ENCODE measurements at regions not wholly inside any gene's neighbourhood (a gene's known extent, or its start where the extent isn't known, plus 50 kb on each side); places are given as distances from the start of the nearest gene placed in this dataset.

DNA sequence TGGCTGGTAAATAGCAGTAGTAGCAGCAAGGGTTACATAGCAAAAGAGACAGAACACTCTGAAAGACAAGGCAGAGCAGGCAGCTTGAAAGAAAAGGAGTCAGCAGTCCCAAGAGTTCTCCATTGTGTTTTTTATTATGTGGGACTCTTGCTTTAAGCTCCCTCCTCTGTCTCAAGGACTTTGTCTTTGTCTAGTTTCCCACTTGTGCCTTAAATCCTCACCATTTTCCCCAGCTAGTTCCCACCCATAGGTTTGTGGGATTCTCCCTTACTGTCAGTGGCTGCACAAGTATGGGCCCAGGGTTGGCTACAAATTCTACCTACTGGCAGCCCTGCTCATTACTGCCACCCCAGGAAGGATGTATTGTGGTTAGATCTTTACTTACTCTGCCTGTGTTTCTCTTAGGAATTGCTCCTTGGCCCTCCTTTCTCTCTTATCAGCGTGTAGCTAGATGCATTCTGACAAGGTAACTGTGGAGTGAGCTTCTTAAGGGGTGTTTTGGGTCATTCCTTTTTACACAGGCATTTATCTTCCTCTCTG lies 413.4 kb upstream of the PCDH9 start:
- 41 to 72% methylated on average over 1 of the region's 1 CpG for WGBS, 2 donors
- TF ChIP-seq POLR2A (IDR thresholded peaks at IDR 0.05), result no peak
- TF ChIP-seq, protein P1, sequence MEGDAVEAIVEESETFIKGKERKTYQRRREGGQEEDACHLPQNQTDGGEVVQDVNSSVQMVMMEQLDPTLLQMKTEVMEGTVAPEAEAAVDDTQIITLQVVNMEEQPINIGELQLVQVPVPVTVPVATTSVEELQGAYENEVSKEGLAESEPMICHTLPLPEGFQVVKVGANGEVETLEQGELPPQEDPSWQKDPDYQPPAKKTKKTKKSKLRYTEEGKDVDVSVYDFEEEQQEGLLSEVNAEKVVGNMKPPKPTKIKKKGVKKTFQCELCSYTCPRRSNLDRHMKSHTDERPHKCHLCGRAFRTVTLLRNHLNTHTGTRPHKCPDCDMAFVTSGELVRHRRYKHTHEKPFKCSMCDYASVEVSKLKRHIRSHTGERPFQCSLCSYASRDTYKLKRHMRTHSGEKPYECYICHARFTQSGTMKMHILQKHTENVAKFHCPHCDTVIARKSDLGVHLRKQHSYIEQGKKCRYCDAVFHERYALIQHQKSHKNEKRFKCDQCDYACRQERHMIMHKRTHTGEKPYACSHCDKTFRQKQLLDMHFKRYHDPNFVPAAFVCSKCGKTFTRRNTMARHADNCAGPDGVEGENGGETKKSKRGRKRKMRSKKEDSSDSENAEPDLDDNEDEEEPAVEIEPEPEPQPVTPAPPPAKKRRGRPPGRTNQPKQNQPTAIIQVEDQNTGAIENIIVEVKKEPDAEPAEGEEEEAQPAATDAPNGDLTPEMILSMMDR (IDR thresholded peaks at IDR 0.05), result no peak
- no peak overlapping the region for H3K4me3 ChIP-seq (ENCODE audit: low read depth, poor library complexity, severe bottlenecking)
- DNase-seq (ENCODE audit: low spot score in 2 of 2), result no peak
- intact Hi-C loops (cut with DNase I; ENCODE audit: low total_unique reads), result no loop called here

DNA sequence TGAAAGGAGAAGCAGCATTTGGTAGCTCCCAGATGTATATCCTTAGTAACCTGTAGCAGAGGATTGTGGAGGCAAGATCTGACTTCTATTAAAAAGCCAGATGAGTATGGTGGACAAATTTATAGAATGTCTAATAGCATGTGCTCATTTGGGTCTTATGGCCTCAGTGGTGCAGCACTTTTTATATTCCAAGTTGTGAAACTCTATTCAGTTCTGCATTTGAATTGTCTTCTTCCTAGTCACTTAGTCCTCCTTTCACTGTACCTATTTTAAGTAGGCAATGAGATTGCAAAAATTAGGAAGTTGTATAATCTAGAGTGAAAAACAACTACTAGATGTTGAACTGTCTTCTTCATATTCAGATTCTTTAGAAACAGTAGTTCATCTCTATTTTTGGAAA lies 412.5 kb upstream of the PCDH9 start:
- TF ChIP-seq, protein P1 (IDR thresholded peaks at IDR 0.05), result no peak
- TF ChIP-seq POLR2A (IDR thresholded peaks at IDR 0.05), result no peak
- H3K4me3 ChIP-seq (ENCODE audit: low read depth, poor library complexity, severe bottlenecking), result no peak overlapping the region
- intact Hi-C loops (cut with DNase I; ENCODE audit: low total_unique reads), result no loop called here
- no peak for DNase-seq (ENCODE audit: low spot score in 2 of 2)

DNA sequence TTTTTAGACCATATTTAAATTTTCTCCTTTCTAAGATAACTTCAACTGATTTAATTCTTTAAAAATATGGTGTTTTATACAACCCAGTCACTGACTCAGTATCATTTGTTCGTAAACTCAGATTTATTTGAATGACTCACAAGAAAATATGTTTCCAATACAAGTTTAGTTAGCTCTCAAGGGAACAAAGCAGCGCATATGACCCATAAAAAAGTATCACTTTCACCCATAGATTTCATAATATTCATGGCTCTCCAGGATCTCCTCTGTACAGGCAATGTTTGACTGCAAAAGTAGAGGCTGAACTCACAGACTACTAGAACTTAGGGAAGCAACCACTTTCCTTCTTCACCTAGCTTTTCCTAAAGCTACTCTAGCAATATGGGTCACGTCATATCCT lies 405.6 kb upstream of the PCDH9 start:
- intact Hi-C loops (cut with DNase I; ENCODE audit: low total_unique reads), result no loop called here
- WGBS, 2 donors, result 72 to 78% methylated on average over 3 of the region's 3 CpGs
- TF ChIP-seq, protein P1 (IDR thresholded peaks at IDR 0.05), result no peak
- TF ChIP-seq POLR2A (IDR thresholded peaks at IDR 0.05), result no peak
- no peak overlapping the region for H3K4me3 ChIP-seq (ENCODE audit: low read depth, poor library complexity, severe bottlenecking)
- DNase-seq (ENCODE audit: low spot score in 2 of 2), result no peak

DNA sequence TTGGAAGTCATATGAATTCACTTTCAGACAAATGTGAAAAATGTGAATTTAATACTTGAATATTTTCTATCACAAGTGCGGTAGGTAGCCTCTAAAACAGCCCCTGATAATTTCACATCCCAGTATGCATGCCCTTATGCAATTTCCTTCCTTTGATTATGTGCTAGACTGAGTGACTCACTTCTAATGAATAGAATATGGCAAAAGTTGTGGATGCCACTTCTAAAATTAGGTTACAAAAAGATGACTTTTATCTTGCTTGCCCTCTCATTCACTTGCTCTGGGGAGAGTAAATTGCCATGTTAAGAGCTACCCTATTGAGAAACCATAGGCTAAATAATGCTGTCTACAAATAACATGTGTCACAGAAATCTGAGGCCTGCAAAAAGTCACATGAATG lies 402.5 kb upstream of the PCDH9 start:
- TF ChIP-seq, protein P1 (IDR thresholded peaks at IDR 0.05), result no peak
- TF ChIP-seq POLR2A (IDR thresholded peaks at IDR 0.05), result no peak
- 52 to 60% methylated on average over 1 of the region's 1 CpG for WGBS, 2 donors
- no peak for DNase-seq (ENCODE audit: low spot score in 2 of 2)
- H3K4me3 ChIP-seq (ENCODE audit: low read depth, poor library complexity, severe bottlenecking), result no peak overlapping the region
- intact Hi-C loops (cut with DNase I; ENCODE audit: low total_unique reads), result no loop called here

DNA sequence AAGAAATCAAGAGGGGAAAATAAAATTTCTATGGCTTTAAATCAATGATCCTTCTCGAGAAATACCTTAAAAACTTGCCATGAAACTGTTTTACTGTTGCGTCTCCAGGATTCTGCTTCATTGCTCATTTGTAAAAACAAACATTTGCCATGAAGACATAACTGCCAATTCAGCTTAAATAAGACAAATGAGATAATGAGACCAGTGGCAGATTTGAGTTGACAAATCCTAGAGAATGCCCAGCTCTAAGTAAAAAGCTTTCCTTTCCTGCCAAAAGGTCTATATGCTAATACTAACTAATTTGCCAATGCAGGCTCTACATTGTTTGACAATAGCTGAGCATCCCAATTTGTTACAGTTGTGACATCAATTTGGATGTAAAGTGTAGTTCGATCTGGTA lies 400.5 kb upstream of the PCDH9 start:
- no peak for TF ChIP-seq POLR2A (IDR thresholded peaks at IDR 0.05)
- TF ChIP-seq, protein P1 (IDR thresholded peaks at IDR 0.05), result no peak
- WGBS, 2 donors, result 81 to 83% methylated on average over 3 of the region's 3 CpGs
- no peak for DNase-seq (ENCODE audit: low spot score in 2 of 2)
- no peak overlapping the region for H3K4me3 ChIP-seq (ENCODE audit: low read depth, poor library complexity, severe bottlenecking)
- intact Hi-C loops (cut with DNase I; ENCODE audit: low total_unique reads), result no loop called here

DNA sequence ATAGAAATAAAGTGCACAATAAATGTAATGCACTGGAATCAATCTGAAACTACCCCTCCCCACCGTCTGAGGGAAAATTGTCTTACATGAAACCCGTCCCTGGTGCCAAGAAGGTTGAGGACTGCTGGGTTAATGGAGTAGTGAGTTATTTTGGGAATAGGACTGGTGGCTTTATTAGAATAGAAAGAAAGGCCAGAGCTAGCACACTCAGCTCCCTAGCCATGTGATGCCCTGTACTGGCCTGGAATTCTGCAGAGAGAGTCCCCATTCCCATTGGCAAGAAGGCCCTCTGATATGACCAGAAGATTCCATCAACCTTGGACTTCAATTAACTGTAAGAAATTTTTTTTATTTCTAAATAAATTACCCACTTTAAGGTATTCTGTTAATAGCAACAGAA lies 393.5 kb upstream of the PCDH9 start:
- 92 to 94% methylated on average over 2 of the region's 2 CpGs for WGBS, 2 donors
- intact Hi-C loops (cut with DNase I; ENCODE audit: low total_unique reads), result no loop called here
- no peak for DNase-seq (ENCODE audit: low spot score in 2 of 2)
- TF ChIP-seq POLR2A (IDR thresholded peaks at IDR 0.05), result no peak
- TF ChIP-seq, protein P1 (IDR thresholded peaks at IDR 0.05), result no peak
- no peak overlapping the region for H3K4me3 ChIP-seq (ENCODE audit: low read depth, poor library complexity, severe bottlenecking)

All from lower leg skin (tissue), 4 donors.